Keratinocyte (primary cell): ENCODE measurements at regions not wholly inside any gene's neighbourhood (a gene's known extent, or its start where the extent isn't known, plus 50 kb on each side); places are given as distances from the start of the nearest gene placed in this dataset.

Experiments
- DNase-seq: peaks from one replicate; pipeline ENCODE4 v3.0.0-alpha.2; 2011; ENCODE audit warnings: low read depth, missing footprints, low spot score
- FAIRE-seq: peaks from 2 replicates; lab custom pipeline; 2011; peaks lifted over from hg19 to GRCh38; lab: Jason Lieb, UNC
- H2AFZ ChIP-seq: 2 replicates; pipeline ENCODE4 v1.6.0; 2012; ENCODE audit warnings: low read length, control low read depth, inconsistent platforms; ENCODE audit not compliant: control insufficient read depth
- H3K27ac ChIP-seq: 2 replicates; pipeline ENCODE4 v1.5.1; 2011; ENCODE audit warnings: low read length; ENCODE audit not compliant: control insufficient read depth, insufficient read depth
- H3K27me3 ChIP-seq: 3 replicates; pipeline ENCODE4 v1.6.0; 2011; ENCODE audit warnings: low read length; ENCODE audit not compliant: control insufficient read depth, insufficient read depth; ENCODE audit errors: extremely low read depth
- H3K36me3 ChIP-seq, 2 experiments: 2 replicates in 1 of 2; 3 replicates in 1 of 2; pipeline ENCODE4 v1.5.1; 2011; ENCODE audit warnings: low read length in 2 of 2, mild to moderate bottlenecking in 1 of 2; ENCODE audit not compliant: control insufficient read depth in 2 of 2, insufficient read depth in 2 of 2; ENCODE audit errors: extremely low read depth in 1 of 2
- H3K4me1 ChIP-seq: 3 replicates; pipeline ENCODE4 v1.5.1; 2011; ENCODE audit warnings: low read length; ENCODE audit not compliant: control insufficient read depth, insufficient read depth; ENCODE audit errors: extremely low read depth
- H3K4me2 ChIP-seq: 3 replicates; pipeline ENCODE4 v1.6.0; 2011; ENCODE audit warnings: low read depth, low read length; ENCODE audit not compliant: control insufficient read depth, insufficient read depth; ENCODE audit errors: extremely low read depth
- H3K4me3 ChIP-seq, 3 experiments: fragments of 200-600 bp in 1 of 3; sonication (generic) in 1 of 3; 2 replicates in 2 of 3; 3 replicates in 1 of 3; pipeline ENCODE4 v1.5.1; 2011 to 2016; ENCODE audit warnings: low read length in 3 of 3, mild to moderate bottlenecking in 3 of 3, control low read depth in 2 of 3, inconsistent platforms in 1 of 3, low read depth in 1 of 3, mixed read lengths in 1 of 3, mixed run types in 1 of 3, moderate library complexity in 1 of 3; ENCODE audit not compliant: control insufficient read depth in 2 of 3, insufficient read depth in 2 of 3; ENCODE audit errors: extremely low read depth in 1 of 3
- H3K79me2 ChIP-seq: 2 replicates; pipeline ENCODE4 v1.6.0; 2012; ENCODE audit warnings: low read length; ENCODE audit not compliant: control insufficient read depth, insufficient read depth
- H3K9ac ChIP-seq: 3 replicates; pipeline ENCODE4 v1.6.0; 2011; ENCODE audit warnings: low read length; ENCODE audit not compliant: control insufficient read depth, insufficient read depth; ENCODE audit errors: extremely low read depth
- H3K9me1 ChIP-seq: 3 replicates; pipeline ENCODE4 v1.6.0; 2011; ENCODE audit warnings: low read length; ENCODE audit not compliant: control insufficient read depth, insufficient read depth; ENCODE audit errors: extremely low read depth
- H3K9me3 ChIP-seq: 2 replicates; pipeline ENCODE4 v1.5.1; 2012; ENCODE audit warnings: low read depth, low read length; ENCODE audit not compliant: control insufficient read depth
- H4K20me1 ChIP-seq: 3 replicates; pipeline ENCODE4 v1.6.0; 2011; ENCODE audit warnings: low read length; ENCODE audit not compliant: control insufficient read depth, insufficient read depth; ENCODE audit errors: extremely low read depth
- CTCF ChIP-seq, 3 experiments: IDR thresholded peaks in 1 of 3; conservative IDR thresholded peaks in 1 of 3; optimal IDR thresholded peaks in 1 of 3; 2 replicates in 2 of 3; 3 replicates in 1 of 3; pipeline versions ENCODE3 to v1.5.1; 2011; ENCODE audit warnings: low read length in 3 of 3, mild to moderate bottlenecking in 3 of 3, moderate library complexity in 2 of 3, control low read depth in 1 of 3, inconsistent platforms in 1 of 3; ENCODE audit not compliant: insufficient read depth in 2 of 3; ENCODE audit errors: extremely low read depth in 1 of 3
- EZH2 ChIP-seq: IDR thresholded peaks from one replicate; pipeline ENCODE4 v1.6.1; 2012; ENCODE audit warnings: inconsistent platforms, mild to moderate bottlenecking, low read length, moderate library complexity
- dilution Hi-C: fragments of 300-500 bp; cut with MboI; formaldehyde crosslinking; loops from one replicate; pipeline ENCODE4 v1.7.0; 2020; ENCODE audit warnings: low sequenced_read_pairs; ENCODE audit not compliant: extremely low pct_ligation_motif_present

- DNase-seq (no peak), FAIRE-seq (no peak)
- H3K27ac ChIP-seq = no peak overlapping the region
These were observed 179.1 kb upstream of the RPRM start for GRCh38 chr2:153657651-153658050.

GRCh38 chr2:153661801-153662200, 183.2 kb upstream of the RPRM start:
- dilution Hi-C loops = no loop called here
- FAIRE-seq = no peak

More at GRCh38 chr2:153657651-153658050, 179.1 kb upstream of the RPRM start:
- no peaks in the 10 kb centered on the region for H3K4me1 ChIP-seq
- dilution Hi-C loops = no loop called here
- no peak overlapping the region for H3K4me3 ChIP-seq
- no peaks in the 10 kb centered on the region for H3K27me3 ChIP-seq
- no peak overlapping the region for H2AFZ ChIP-seq
- H3K9ac ChIP-seq = no peak overlapping the region
- no peaks in the 10 kb centered on the region for H4K20me1 ChIP-seq
- no peaks in the 10 kb centered on the region for H3K36me3 ChIP-seq
- H3K9me3 ChIP-seq = no peaks in the 10 kb centered on the region
- no peaks in the 10 kb centered on the region for H3K9me1 ChIP-seq
- TF ChIP-seq CTCF (optimal IDR thresholded peaks at IDR 0.05 in 1 of 3, IDR thresholded peaks at IDR 0.05 in 1 of 3, conservative IDR thresholded peaks at IDR 0.05 in 1 of 3; ENCODE audit: extremely low read depth in 1 of 3, insufficient read depth in 2 of 3, low read length in 3 of 3) = no peak
- TF ChIP-seq EZH2 = no peak
- H3K4me2 ChIP-seq = no peak overlapping the region
- no peaks in the 10 kb centered on the region for H3K79me2 ChIP-seq

More at GRCh38 chr2:153661801-153662200, 183.2 kb upstream of the RPRM start:
- Histone ChIP-seq H3K4me2 (no peak overlapping the region), H4K20me1 (no peaks in the 10 kb centered on the region), H3K9ac (no peak overlapping the region), H3K27ac (no peak overlapping the region), H3K36me3 (no peaks in the 10 kb centered on the region), H3K9me3 (peaks cover 1% of the 10 kb centered on the region), H3K9me1 (no peaks in the 10 kb centered on the region), H3K79me2 (no peaks in the 10 kb centered on the region), H3K4me1 (no peaks in the 10 kb centered on the region), H2AFZ (no peak overlapping the region), H3K4me3 (no peak overlapping the region), H3K27me3 (no peaks in the 10 kb centered on the region)
- TF ChIP-seq CTCF (optimal IDR thresholded peaks at IDR 0.05 in 1 of 3, IDR thresholded peaks at IDR 0.05 in 1 of 3, conservative IDR thresholded peaks at IDR 0.05 in 1 of 3; ENCODE audit: extremely low read depth in 1 of 3, insufficient read depth in 2 of 3, low read length in 3 of 3) (no peak), EZH2 (no peak)
- DNase-seq = no peak
